K562 (cell line): ENCODE measurements at regions not wholly inside any gene's neighbourhood (a gene's known extent, or its start where the extent isn't known, plus 50 kb on each side); places are given as distances from the start of the nearest gene placed in this dataset.

ENCODE experiments used
- ATAC-seq: fragments of 200-7000 bp; cut with Tn5 transposase; 3 replicates; pipeline ENCODE4 v1.9.1; 2020; ENCODE audit warnings: moderate library complexity
- BruUV-seq: library from RNA; stranded (reverse); fragments of 400-500 nt; replicated peaks from 2 replicates; lab custom pipeline; 2021; lab: Mats Ljungman, UMichigan
- CTCF ChIA-PET: fragments of 300-600 bp; formaldehyde crosslinking; extraction: SDS; loops from one replicate; lab custom pipeline; 2021; ENCODE audit warnings: low intra/inter-chr PET ratio; lab: Yijun Ruan, JAX
- POLR2A ChIA-PET: fragments of 300-600, 350-650 bp; sonication (Branson Sonifier 250); formaldehyde crosslinking; extraction: SDS; loops from one replicate; lab custom pipeline; 2021; ENCODE audit warnings: antibody characterized with exemption, inconsistent platforms; lab: Yijun Ruan, JAX
- DNase-seq, 4 experiments: peaks; one replicate each; pipeline versions ENCODE4 v3.0.0 to v3.0.0-alpha.2; 2011 to 2018; ENCODE audit warnings: low spot score in 3 of 4, mixed read lengths in 3 of 4; ENCODE audit errors: extremely low read depth in 1 of 4
- FAIRE-seq: peaks from 2 replicates; lab custom pipeline; 2011; peaks lifted over from hg19 to GRCh38; lab: Jason Lieb, UNC
- H2AFZ ChIP-seq: 2 replicates; pipeline ENCODE4 v1.6.0; 2011; ENCODE audit warnings: low read depth, low read length, control low read depth, inconsistent platforms
- H3K27ac ChIP-seq: fragments of 200-600 bp; 3 replicates; pipeline ENCODE4 v1.8.0; 2011; ENCODE audit warnings: low read depth, mild to moderate bottlenecking, control low read depth, inconsistent platforms, low read length, moderate library complexity, mixed read lengths; ENCODE audit errors: extremely low read depth
- H3K27me3 ChIP-seq, 2 experiments: fragments of 300-600 bp in 1 of 2; 2 replicates in 1 of 2; 3 replicates in 1 of 2; pipeline versions ENCODE4 v1.6.0 to v1.8.0; 2011; ENCODE audit warnings: inconsistent platforms in 2 of 2, low read length in 2 of 2, mild to moderate bottlenecking in 1 of 2, mixed read lengths in 1 of 2, moderate library complexity in 1 of 2; ENCODE audit not compliant: control insufficient read depth in 2 of 2, insufficient read depth in 2 of 2
- H3K36me3 ChIP-seq: fragments of 300-600 bp; 3 replicates; pipeline ENCODE4 v1.8.0; 2011; ENCODE audit warnings: mild to moderate bottlenecking, low read length, inconsistent platforms; ENCODE audit not compliant: control insufficient read depth, insufficient read depth
- H3K4me1 ChIP-seq, 2 experiments: fragments of 200-600 bp in 1 of 2; replicated peaks in 1 of 2; 2 replicates in 1 of 2; 3 replicates in 1 of 2; pipeline versions ENCODE4 v1.5.1 to v1.8.0; 2011; ENCODE audit warnings: inconsistent platforms in 2 of 2, low read length in 2 of 2, mild to moderate bottlenecking in 1 of 2, mixed read lengths in 1 of 2, moderate library complexity in 1 of 2; ENCODE audit not compliant: control insufficient read depth in 2 of 2, insufficient read depth in 2 of 2
- H3K4me2 ChIP-seq: 2 replicates; pipeline ENCODE4 v1.6.1; 2011; ENCODE audit warnings: low read length, control low read depth, inconsistent platforms, mixed read lengths; ENCODE audit not compliant: insufficient read depth
- H3K4me3 ChIP-seq: fragments of 200-600 bp; sonication (generic), shearing (Covaris generic); 2 replicates; pipeline ENCODE4 v1.5.1; 2016; ENCODE audit warnings: control low read depth, inconsistent platforms
- H3K79me2 ChIP-seq: fragments of 200-600 bp; 3 replicates; pipeline ENCODE4 v1.8.0; 2011; ENCODE audit warnings: low read length, inconsistent platforms; ENCODE audit not compliant: control insufficient read depth, insufficient read depth
- H3K9ac ChIP-seq, 2 experiments: 2 replicates each; pipeline versions ENCODE4 v1.6.0 to v1.6.1; 2011; ENCODE audit warnings: low read depth in 2 of 2, low read length in 2 of 2, control low read depth in 1 of 2, inconsistent platforms in 1 of 2, mild to moderate bottlenecking in 1 of 2, mixed read lengths in 1 of 2; ENCODE audit not compliant: insufficient read depth in 1 of 2
- H3K9me1 ChIP-seq: one replicate; pipeline ENCODE4 v1.6.0; 2011; ENCODE audit warnings: inconsistent platforms, mild to moderate bottlenecking, low read length, moderate library complexity; ENCODE audit not compliant: control insufficient read depth, insufficient read depth
- H3K9me3 ChIP-seq: replicated peaks from 2 replicates; pipeline ENCODE4 v1.5.1; 2011; ENCODE audit warnings: low read depth, low read length, inconsistent platforms; ENCODE audit not compliant: control insufficient read depth, insufficient read depth
- H4K20me1 ChIP-seq: replicated peaks from 2 replicates; pipeline ENCODE4 v1.6.1; 2011; ENCODE audit warnings: low read length, inconsistent platforms, mixed read lengths; ENCODE audit not compliant: control insufficient read depth, insufficient read depth
- ELF1 ChIP-seq: fragments of 200-800 bp; sonication (Bioruptor generic); IDR thresholded peaks from 2 replicates; pipeline ENCODE4 v1.6.1; 2016; ENCODE audit warnings: missing genetic modification characterization, missing compliant biosample characterization
- EP300 ChIP-seq: IDR thresholded peaks from 2 replicates; pipeline ENCODE4 v1.6.1; 2012; ENCODE audit warnings: low read length, improper control_type of control experiment
- FOXJ3 ChIP-seq: sonication (generic); formaldehyde crosslinking; IDR thresholded peaks from 2 replicates; pipeline ENCODE4 v1.4.0; 2020; ENCODE audit warnings: mild to moderate bottlenecking, missing genetic modification reagents
- FOXO4 ChIP-seq: fragments of 450-650 bp; formaldehyde crosslinking; IDR thresholded peaks from 2 replicates; pipeline ENCODE4 v1.4.0; 2020; ENCODE audit warnings: mild to moderate bottlenecking, moderate library complexity
- HNRNPL ChIP-seq: fragments of 200-400 bp; formaldehyde crosslinking; IDR thresholded peaks from 2 replicates; pipeline ENCODE4 v1.6.1; 2017; ENCODE audit warnings: low read depth, mild to moderate bottlenecking, low read length
- HOXB6 ChIP-seq: fragments of 250-450 bp; sonication (Bioruptor Pico); IDR thresholded peaks from 2 replicates; pipeline ENCODE4 v1.5.1; 2022; ENCODE audit warnings: mild to moderate bottlenecking, borderline replicate concordance
- KAT8 ChIP-seq: fragments of 450-650 bp; IDR thresholded peaks from 2 replicates; pipeline ENCODE4 v1.6.1; 2016; ENCODE audit warnings: low read depth, mild to moderate bottlenecking
- NR4A1 ChIP-seq, 2 experiments: fragments of 250-450 bp in 1 of 2; fragments of 450-650 bp in 1 of 2; sonication (Bioruptor Pico) in 1 of 2; IDR thresholded peaks; 2 replicates each; pipeline versions ENCODE4 v1.4.0 to v1.6.1; 2016 to 2020; ENCODE audit warnings: mild to moderate bottlenecking in 2 of 2, missing compliant biosample characterization in 1 of 2, missing genetic modification characterization in 1 of 2, moderate library complexity in 1 of 2
- SIX5 ChIP-seq, 2 experiments: IDR thresholded peaks; 2 replicates each; pipeline ENCODE4 v1.6.1; 2011; ENCODE audit warnings: low read length in 2 of 2, borderline replicate concordance in 1 of 2, low read depth in 1 of 2, mild to moderate bottlenecking in 1 of 2, moderate library complexity in 1 of 2; ENCODE audit not compliant: insufficient read depth in 1 of 2
- SMAD2 ChIP-seq: fragments of 150-350 bp; IDR thresholded peaks from 2 replicates; pipeline ENCODE4 v1.6.1; 2014; ENCODE audit warnings: low read depth, mild to moderate bottlenecking, low read length
- SRSF9 ChIP-seq: fragments of 200-400 bp; formaldehyde crosslinking; IDR thresholded peaks from 2 replicates; pipeline ENCODE4 v1.6.1; 2017; ENCODE audit warnings: low read depth, low read length, borderline replicate concordance
- U2AF2 ChIP-seq: fragments of 200-400 bp; formaldehyde crosslinking; optimal IDR thresholded peaks from 2 replicates; pipeline ENCODE3; 2017; ENCODE audit warnings: low read depth, mild to moderate bottlenecking, low read length
- ZNF217 ChIP-seq: sonication (generic); formaldehyde crosslinking; IDR thresholded peaks from 2 replicates; pipeline ENCODE4 v1.8.0; 2022; ENCODE audit warnings: mild to moderate bottlenecking, missing genetic modification reagents
- ZNF76 ChIP-seq: fragments of 250-450 bp; sonication (Bioruptor Pico); IDR thresholded peaks from 2 replicates; pipeline ENCODE4 v1.4.0; 2020; ENCODE audit warnings: mild to moderate bottlenecking, moderate library complexity, borderline replicate concordance
- WGBS: fragments of 100-300 bp; shearing (Covaris generic); methylation state at CpG from one replicate; pipeline ENCODE4 v1.1.6; 2016; ENCODE audit warnings: low coverage, mixed read lengths; ENCODE audit not compliant: insufficient coverage; ENCODE audit errors: missing lambda C conversion rate; 5-methylcytosine and 5-hydroxymethylcytosine counted together
- in situ Hi-C: fragments of 300-500 bp; cut with MboI; formaldehyde crosslinking; loops from 4 replicates; pipeline ENCODE4 v1.15.0; 2018; ENCODE audit warnings: inconsistent platforms, mixed read lengths
- intact Hi-C: fragments of 100-400 bp; cut with micrococcal nuclease; formaldehyde crosslinking; loops from 2 replicates; pipeline ENCODE4 v1.14.2; 2022
- TF ChIP-seq, protein P1 (sequence below): sonication (generic); formaldehyde crosslinking; IDR thresholded peaks from 2 replicates; pipeline ENCODE4 v1.8.1; 2023; ENCODE audit warnings: mild to moderate bottlenecking, missing genetic modification reagents

- WGBS = 0% methylated on average over 5 of the region's 5 CpGs
- H3K4me2 ChIP-seq = no peak overlapping the region
- TF ChIP-seq EP300 (no peak), FOXJ3 (CRISPR knock-in tag) (no peak), U2AF2 (no peak), FOXO4 (CRISPR knock-in tag) (no peak), ZNF76 (no peak), KAT8 (no peak), SRSF9 (no peak), ELF1 (tag) (no peak), HNRNPL (no peak), ZNF217 (CRISPR knock-in tag) (no peak), HOXB6 (CRISPR knock-in tag) (no peak), SIX5 (IDR thresholded peaks at IDR 0.05; ENCODE audit: borderline replicate concordance in 1 of 2, insufficient read depth in 1 of 2, low read depth in 1 of 2, low read length in 2 of 2) (no peak), NR4A1 (CRISPR knock-in tag; IDR thresholded peaks at IDR 0.05) (no peak), NR4A1 (tag; IDR thresholded peaks at IDR 0.05) (no peak), SMAD2 (no peak)
- TF ChIP-seq, protein P1, sequence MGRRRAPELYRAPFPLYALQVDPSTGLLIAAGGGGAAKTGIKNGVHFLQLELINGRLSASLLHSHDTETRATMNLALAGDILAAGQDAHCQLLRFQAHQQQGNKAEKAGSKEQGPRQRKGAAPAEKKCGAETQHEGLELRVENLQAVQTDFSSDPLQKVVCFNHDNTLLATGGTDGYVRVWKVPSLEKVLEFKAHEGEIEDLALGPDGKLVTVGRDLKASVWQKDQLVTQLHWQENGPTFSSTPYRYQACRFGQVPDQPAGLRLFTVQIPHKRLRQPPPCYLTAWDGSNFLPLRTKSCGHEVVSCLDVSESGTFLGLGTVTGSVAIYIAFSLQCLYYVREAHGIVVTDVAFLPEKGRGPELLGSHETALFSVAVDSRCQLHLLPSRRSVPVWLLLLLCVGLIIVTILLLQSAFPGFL (CRISPR knock-in tag) = no peak
- TF ChIP-seq, all 486 proteins: peak for 0
- peaks cover 8 to 32% of the 10 kb centered on the region in 2 experiments; a peak in 3 of 5 replicates for H3K27me3 ChIP-seq
- H3K79me2 ChIP-seq = no peaks in the 10 kb centered on the region
- no peaks in the 10 kb centered on the region for H3K9me3 ChIP-seq
- in situ Hi-C loops (no loop called here), intact Hi-C loops (no loop called here)
- no peaks in the 10 kb centered on the region for H3K4me1 ChIP-seq
- ATAC-seq = no peak
- ChIA-PET CTCF (no interaction called here), POLR2A (no interaction called here)
- peaks cover 4% of the 10 kb centered on the region; the same call in 1 of the 2 replicates for H4K20me1 ChIP-seq
- H3K9ac ChIP-seq = no peak overlapping the region
- H3K36me3 ChIP-seq = no peaks in the 10 kb centered on the region
- no peak overlapping the region for H2AFZ ChIP-seq
- no peak overlapping the region for H3K27ac ChIP-seq
- H3K4me3 ChIP-seq = no peak overlapping the region
- no TSS peak for BruUV-seq
- H3K9me1 ChIP-seq = no peaks in the 10 kb centered on the region
- FAIRE-seq = no peak
- no peak for DNase-seq
These were observed 158.6 kb upstream of the GDF10 start for GRCh38 chr10:47141349-47141748.
